ENCODE measurements at regions not wholly inside any gene's neighbourhood (a gene's known extent, or its start where the extent isn't known, plus 50 kb on each side); places are given as distances from the start of the nearest gene placed in this dataset.
"Not testable (repeated sequence)": the region's sequence is repeated elsewhere in the genome, so short reads cannot be mapped to it uniquely, and the experiment has no call there.

- no peak overlapping the region for H3K4me3 ChIP-seq (ENCODE audit: insufficient read length, low read depth)
- no peak overlapping the region for H3K9ac ChIP-seq (ENCODE audit: insufficient read length, low read depth)
- H3K4me1 ChIP-seq (ENCODE audit: insufficient read depth, insufficient read length), result no peaks in the 10 kb centered on the region
- H3K9me3 ChIP-seq (ENCODE audit: insufficient read depth, low read length), result no peaks in the 10 kb centered on the region
- H3K27me3 ChIP-seq (ENCODE audit: insufficient read depth, insufficient read length), result no peaks in the 10 kb centered on the region
- TF ChIP-seq ZNF274 (IDR thresholded peaks at IDR 0.05; ENCODE audit: low read depth, low read length), result no peak
- TF ChIP-seq YY1 (IDR thresholded peaks at IDR 0.05; ENCODE audit: insufficient read depth, insufficient read length), result no peak
- no peak for TF ChIP-seq SUZ12 (IDR thresholded peaks at IDR 0.05; ENCODE audit: extremely low read depth, insufficient read depth, insufficient read length)
- no peaks in the 10 kb centered on the region for H3K36me3 ChIP-seq (ENCODE audit: insufficient read depth, insufficient read length, low read length)
- no peak for DNase-seq (ENCODE audit: low read depth, low spot score)
These were observed 1158.4 kb upstream of the SEMA6A start for GRCh38 chr5:117733051-117733450.

GRCh38 chr5:117732264-117732663 lies 1157.6 kb upstream of the SEMA6A start:
- no peaks in the 10 kb centered on the region for H3K4me1 ChIP-seq (ENCODE audit: insufficient read depth, insufficient read length)
- DNase-seq (ENCODE audit: low read depth, low spot score), result no peak
- H3K9ac ChIP-seq (ENCODE audit: insufficient read length, low read depth), result no peak overlapping the region
- TF ChIP-seq ZNF274 (IDR thresholded peaks at IDR 0.05; ENCODE audit: low read depth, low read length) (no peak), SUZ12 (IDR thresholded peaks at IDR 0.05; ENCODE audit: extremely low read depth, insufficient read depth, insufficient read length) (no peak), YY1 (IDR thresholded peaks at IDR 0.05; ENCODE audit: insufficient read depth, insufficient read length) (no peak)
- H3K4me3 ChIP-seq (ENCODE audit: insufficient read length, low read depth), result no peak overlapping the region
- H3K36me3 ChIP-seq (ENCODE audit: insufficient read depth, insufficient read length, low read length), result no peaks in the 10 kb centered on the region
- H3K9me3 ChIP-seq (ENCODE audit: insufficient read depth, low read length), result no peaks in the 10 kb centered on the region
- H3K27me3 ChIP-seq (ENCODE audit: insufficient read depth, insufficient read length), result no peaks in the 10 kb centered on the region

- Histone ChIP-seq H3K9ac (ENCODE audit: insufficient read length, low read depth) (no peak overlapping the region), H3K4me1 (ENCODE audit: insufficient read depth, insufficient read length) (no peaks in the 10 kb centered on the region)
- no peak for DNase-seq (ENCODE audit: low read depth, low spot score)
These were observed 1156.8 kb upstream of the SEMA6A start for GRCh38 chr5:117731446-117731845.

GRCh38 chr5:117720784-117721183 lies 1146.2 kb upstream of the SEMA6A start:
- not testable (repeated sequence) for DNase-seq (ENCODE audit: low read depth, low spot score); H3K9ac ChIP-seq (ENCODE audit: insufficient read length, low read depth); H3K9me3 ChIP-seq (ENCODE audit: insufficient read depth, low read length); H3K27me3 ChIP-seq (ENCODE audit: insufficient read depth, insufficient read length); H3K4me3 ChIP-seq (ENCODE audit: insufficient read length, low read depth); H3K36me3 ChIP-seq (ENCODE audit: insufficient read depth, insufficient read length, low read length); H3K4me1 ChIP-seq (ENCODE audit: insufficient read depth, insufficient read length)

More at GRCh38 chr5:117731446-117731845, 1156.8 kb upstream of the SEMA6A start:
- Histone ChIP-seq H3K4me3 (ENCODE audit: insufficient read length, low read depth) (no peak overlapping the region), H3K36me3 (ENCODE audit: insufficient read depth, insufficient read length, low read length) (no peaks in the 10 kb centered on the region), H3K27me3 (ENCODE audit: insufficient read depth, insufficient read length) (no peaks in the 10 kb centered on the region), H3K9me3 (ENCODE audit: insufficient read depth, low read length) (no peaks in the 10 kb centered on the region)
- TF ChIP-seq ZNF274 (IDR thresholded peaks at IDR 0.05; ENCODE audit: low read depth, low read length) (no peak), SUZ12 (IDR thresholded peaks at IDR 0.05; ENCODE audit: extremely low read depth, insufficient read depth, insufficient read length) (no peak), YY1 (IDR thresholded peaks at IDR 0.05; ENCODE audit: insufficient read depth, insufficient read length) (no peak)

GRCh38 chr5:117719413-117719812 lies 1144.8 kb upstream of the SEMA6A start:
- TF ChIP-seq SUZ12 (IDR thresholded peaks at IDR 0.05; ENCODE audit: extremely low read depth, insufficient read depth, insufficient read length) (no peak), ZNF274 (IDR thresholded peaks at IDR 0.05; ENCODE audit: low read depth, low read length) (no peak), YY1 (IDR thresholded peaks at IDR 0.05; ENCODE audit: insufficient read depth, insufficient read length) (no peak)
- no peak for DNase-seq (ENCODE audit: low read depth, low spot score)
- H3K36me3 ChIP-seq (ENCODE audit: insufficient read depth, insufficient read length, low read length), result no peaks in the 10 kb centered on the region

GRCh38 chr5:117713585-117714198 lies 1139.1 kb upstream of the SEMA6A start:
- Histone ChIP-seq H3K9me3 (ENCODE audit: insufficient read depth, low read length) (peaks cover 29% of the 10 kb centered on the region), H3K36me3 (ENCODE audit: insufficient read depth, insufficient read length, low read length) (no peaks in the 10 kb centered on the region), H3K9ac (ENCODE audit: insufficient read length, low read depth) (no peak overlapping the region), H3K4me3 (ENCODE audit: insufficient read length, low read depth) (no peak overlapping the region), H3K27me3 (ENCODE audit: insufficient read depth, insufficient read length) (no peaks in the 10 kb centered on the region), H3K4me1 (ENCODE audit: insufficient read depth, insufficient read length) (no peaks in the 10 kb centered on the region)
- DNase-seq (ENCODE audit: low read depth, low spot score), result no peak
- TF ChIP-seq ZNF274 (IDR thresholded peaks at IDR 0.05; ENCODE audit: low read depth, low read length), result no peak
- no peak for TF ChIP-seq SUZ12 (IDR thresholded peaks at IDR 0.05; ENCODE audit: extremely low read depth, insufficient read depth, insufficient read length)
- no peak for TF ChIP-seq YY1 (IDR thresholded peaks at IDR 0.05; ENCODE audit: insufficient read depth, insufficient read length)

More at GRCh38 chr5:117719413-117719812, 1144.8 kb upstream of the SEMA6A start:
- Histone ChIP-seq H3K4me1 (ENCODE audit: insufficient read depth, insufficient read length) (no peaks in the 10 kb centered on the region), H3K27me3 (ENCODE audit: insufficient read depth, insufficient read length) (no peaks in the 10 kb centered on the region), H3K9ac (ENCODE audit: insufficient read length, low read depth) (no peak overlapping the region), H3K4me3 (ENCODE audit: insufficient read length, low read depth) (no peak overlapping the region), H3K9me3 (ENCODE audit: insufficient read depth, low read length) (no peaks in the 10 kb centered on the region)

GRCh38 chr5:117701062-117701461 lies 1126.4 kb upstream of the SEMA6A start:
- H3K9me3 ChIP-seq (ENCODE audit: insufficient read depth, low read length), result no peaks in the 10 kb centered on the region
- no peak for TF ChIP-seq SUZ12 (IDR thresholded peaks at IDR 0.05; ENCODE audit: extremely low read depth, insufficient read depth, insufficient read length)
- no peak for TF ChIP-seq YY1 (IDR thresholded peaks at IDR 0.05; ENCODE audit: insufficient read depth, insufficient read length)
- TF ChIP-seq ZNF274 (IDR thresholded peaks at IDR 0.05; ENCODE audit: low read depth, low read length), result no peak
- no peak for DNase-seq (ENCODE audit: low read depth, low spot score)
- H3K36me3 ChIP-seq (ENCODE audit: insufficient read depth, insufficient read length, low read length), result no peaks in the 10 kb centered on the region
- no peaks in the 10 kb centered on the region for H3K4me1 ChIP-seq (ENCODE audit: insufficient read depth, insufficient read length)
- no peaks in the 10 kb centered on the region for H3K27me3 ChIP-seq (ENCODE audit: insufficient read depth, insufficient read length)
- no peak overlapping the region for H3K4me3 ChIP-seq (ENCODE audit: insufficient read length, low read depth)
- no peak overlapping the region for H3K9ac ChIP-seq (ENCODE audit: insufficient read length, low read depth)

All from NT2/D1 (cell line).